IMR-90 (cell line): ENCODE measurements at regions not wholly inside any gene's neighbourhood (a gene's known extent, or its start where the extent isn't known, plus 50 kb on each side); places are given as distances from the start of the nearest gene placed in this dataset.

ENCODE experiments used
- ATAC-seq: fragments of 200-7000 bp; cut with Tn5 transposase; 2 replicates; pipeline ENCODE4 v1.9.1; 2020; ENCODE audit warnings: low read depth, mild to moderate bottlenecking, moderate library complexity
- BruUV-seq: library from RNA; stranded (reverse); fragments of 400-500 nt; replicated peaks from 2 replicates; lab custom pipeline; 2021; lab: Mats Ljungman, UMichigan
- CTCF ChIA-PET: fragments of 300-600 bp; formaldehyde crosslinking; extraction: SDS; loops from one replicate; lab custom pipeline; 2021; ENCODE audit warnings: antibody characterized with exemption; lab: Yijun Ruan, JAX
- POLR2A ChIA-PET: fragments of 300-600 bp; sonication (Branson Sonifier 250); formaldehyde crosslinking; loops from one replicate; lab custom pipeline; 2022; ENCODE audit warnings: antibody characterized with exemption; ENCODE audit not compliant: unreplicated experiment; lab: Charles Lee
- DNase-seq: peaks from one replicate; pipeline ENCODE4 v3.0.0; 2013
- H2AFZ ChIP-seq: replicated peaks from 2 replicates; pipeline ENCODE3; 2013; ENCODE audit warnings: low read length, mild to moderate bottlenecking; ENCODE audit not compliant: poor library complexity
- H2AK5ac ChIP-seq: 2 replicates; pipeline ENCODE4 v1.6.1; 2013; ENCODE audit warnings: low read depth, low read length, inconsistent platforms
- H2AK9ac ChIP-seq: replicated peaks from 2 replicates; pipeline ENCODE3; 2013; ENCODE audit warnings: mild to moderate bottlenecking, low read depth, low read length, moderate library complexity; ENCODE audit not compliant: poor library complexity
- H2BK120ac ChIP-seq: 2 replicates; pipeline ENCODE4 v1.6.1; 2013; ENCODE audit warnings: low read depth, low read length, inconsistent platforms
- H2BK15ac ChIP-seq: 3 replicates; pipeline ENCODE4 v1.6.1; 2013; ENCODE audit warnings: low read depth, low read length, inconsistent platforms
- H2BK20ac ChIP-seq: 2 replicates; pipeline ENCODE4 v1.6.1; 2013; ENCODE audit warnings: low read depth, mild to moderate bottlenecking, inconsistent platforms, low read length, moderate library complexity
- H2BK5ac ChIP-seq: 2 replicates; pipeline ENCODE4 v1.6.1; 2013; ENCODE audit warnings: mild to moderate bottlenecking, low read depth, low read length, inconsistent platforms; ENCODE audit not compliant: poor library complexity, severe bottlenecking
- H3K14ac ChIP-seq: replicated peaks from 2 replicates; pipeline ENCODE4 v1.6.1; 2013; ENCODE audit warnings: low read depth, low read length, inconsistent platforms
- H3K18ac ChIP-seq: 2 replicates; pipeline ENCODE4 v1.6.1; 2013; ENCODE audit warnings: low read depth, low read length, control low read depth
- H3K23ac ChIP-seq: 2 replicates; pipeline ENCODE4 v1.6.1; 2013; ENCODE audit warnings: low read depth, low read length, inconsistent platforms
- H3K27ac ChIP-seq: 2 replicates; pipeline ENCODE4 v1.5.1; 2013; ENCODE audit warnings: mild to moderate bottlenecking, control low read depth, low read length; ENCODE audit not compliant: insufficient read depth
- H3K27me3 ChIP-seq: 2 replicates; pipeline ENCODE4 v1.6.1; 2013; ENCODE audit warnings: low read length; ENCODE audit not compliant: control insufficient read depth, insufficient read depth
- H3K36me3 ChIP-seq: 2 replicates; pipeline ENCODE4 v1.6.1; 2013; ENCODE audit warnings: low read length, mixed read lengths; ENCODE audit not compliant: control insufficient read depth, insufficient read depth
- H3K4ac ChIP-seq: 2 replicates; pipeline ENCODE4 v1.6.1; 2013; ENCODE audit warnings: low read depth, low read length, inconsistent platforms
- H3K4me1 ChIP-seq: 2 replicates; pipeline ENCODE4 v1.6.1; 2013; ENCODE audit warnings: low read length, mixed read lengths; ENCODE audit not compliant: control insufficient read depth, insufficient read depth
- H3K4me2 ChIP-seq: 2 replicates; pipeline ENCODE4 v1.6.1; 2013; ENCODE audit warnings: low read depth, mild to moderate bottlenecking, control low read depth, low read length, moderate library complexity
- H3K4me3 ChIP-seq: 2 replicates; pipeline ENCODE4 v1.5.1; 2013; ENCODE audit warnings: low read depth, mild to moderate bottlenecking, control low read depth, low read length, moderate library complexity; ENCODE audit not compliant: insufficient read depth
- H3K56ac ChIP-seq: 2 replicates; pipeline ENCODE4 v1.6.1; 2013; ENCODE audit warnings: low read length, inconsistent platforms; ENCODE audit not compliant: insufficient read depth; ENCODE audit errors: extremely low read depth
- H3K79me1 ChIP-seq, 2 experiments: 2 replicates each; pipeline ENCODE4 v1.6.1; 2013; ENCODE audit warnings: low read length in 2 of 2, inconsistent platforms in 1 of 2, low read depth in 1 of 2
- H3K9ac ChIP-seq: 2 replicates; pipeline ENCODE4 v1.6.1; 2013; ENCODE audit warnings: low read depth, low read length, control low read depth
- H3K9me1 ChIP-seq: 2 replicates; pipeline ENCODE4 v1.6.1; 2013; ENCODE audit warnings: low read length, inconsistent platforms; ENCODE audit not compliant: insufficient read depth
- H3K9me3 ChIP-seq: 2 replicates; pipeline ENCODE4 v1.6.1; 2013; ENCODE audit warnings: low read length; ENCODE audit not compliant: control insufficient read depth, insufficient read depth
- H4K20me1 ChIP-seq: 2 replicates; pipeline ENCODE4 v1.6.1; 2013; ENCODE audit warnings: low read length, inconsistent platforms; ENCODE audit not compliant: insufficient read depth
- H4K5ac ChIP-seq: 2 replicates; pipeline ENCODE4 v1.6.1; 2013; ENCODE audit warnings: mild to moderate bottlenecking, low read depth, low read length, control low read depth
- H4K8ac ChIP-seq, 2 experiments: 2 replicates each; pipeline ENCODE4 v1.6.1; 2013; ENCODE audit warnings: low read depth in 2 of 2, low read length in 2 of 2, control low read depth in 1 of 2, inconsistent platforms in 1 of 2
- H4K91ac ChIP-seq: 2 replicates; pipeline ENCODE4 v1.6.1; 2013; ENCODE audit warnings: low read depth, low read length, inconsistent platforms; ENCODE audit not compliant: insufficient read depth
- BHLHE40 ChIP-seq: fragments of 150-350 bp; IDR thresholded peaks from 2 replicates; pipeline ENCODE4 v1.6.1; 2016; ENCODE audit warnings: mild to moderate bottlenecking, low read depth, low read length
- CEBPB ChIP-seq: IDR thresholded peaks from 2 replicates; pipeline ENCODE4 v1.6.1; 2012; ENCODE audit warnings: low read depth, low read length, improper control_type of control experiment
- CHD1 ChIP-seq: IDR thresholded peaks from 2 replicates; pipeline ENCODE4 v1.6.1; 2012; ENCODE audit warnings: low read depth, low read length, improper control_type of control experiment
- CTCF ChIP-seq: conservative IDR thresholded peaks from 2 replicates; pipeline ENCODE4 v1.5.1; 2012; ENCODE audit warnings: mild to moderate bottlenecking, low read depth, low read length, improper control_type of control experiment
- FOS ChIP-seq: fragments of 150-350 bp; IDR thresholded peaks from 2 replicates; pipeline ENCODE4 v1.6.1; 2016; ENCODE audit warnings: low read depth, low read length
- MAFK ChIP-seq: IDR thresholded peaks from 2 replicates; pipeline ENCODE4 v1.6.1; 2012; ENCODE audit warnings: low read depth, low read length, improper control_type of control experiment
- MAZ ChIP-seq: IDR thresholded peaks from 2 replicates; pipeline ENCODE4 v1.6.1; 2012; ENCODE audit warnings: low read depth, mild to moderate bottlenecking, low read length, improper control_type of control experiment, moderate library complexity, borderline replicate concordance
- MXI1 ChIP-seq: IDR thresholded peaks from 2 replicates; pipeline ENCODE4 v1.6.1; 2012; ENCODE audit warnings: low read depth, mild to moderate bottlenecking, low read length, moderate library complexity, borderline replicate concordance
- NFE2L2 ChIP-seq: fragments of 150-350 bp; IDR thresholded peaks from 2 replicates; pipeline ENCODE4 v1.6.1; 2016; ENCODE audit warnings: low read depth, mild to moderate bottlenecking, low read length
- POLR2A ChIP-seq: IDR thresholded peaks from 2 replicates; pipeline ENCODE4 v1.6.1; 2012; ENCODE audit warnings: mild to moderate bottlenecking, low read depth, low read length
- RCOR1 ChIP-seq: IDR thresholded peaks from 2 replicates; pipeline ENCODE4 v1.6.1; 2012; ENCODE audit warnings: mild to moderate bottlenecking, low read length, improper control_type of control experiment; ENCODE audit not compliant: insufficient replicate concordance
- RFX5 ChIP-seq: IDR thresholded peaks from 2 replicates; pipeline ENCODE4 v1.8.0; 2012; ENCODE audit warnings: low read depth, mild to moderate bottlenecking, low read length, moderate library complexity
- SMC3 ChIP-seq: fragments of 150-350 bp; IDR thresholded peaks from 2 replicates; pipeline ENCODE4 v1.6.1; 2016; ENCODE audit warnings: low read depth, mild to moderate bottlenecking, antibody characterized with exemption, low read length, moderate library complexity
- USF2 ChIP-seq: fragments of 150-350 bp; IDR thresholded peaks from 2 replicates; pipeline ENCODE4 v1.6.1; 2017; ENCODE audit warnings: mild to moderate bottlenecking, antibody characterized with exemption, low read length, low read depth
- WGBS, 2 experiments: methylation state at CpG; one replicate each; pipeline versions ENCODE4 v1.1.5 to v1.1.7; 2013; ENCODE audit warnings: missing lambda C conversion rate in 2 of 2; ENCODE audit not compliant: insufficient read length in 1 of 2; ENCODE audit errors: extremely low coverage in 2 of 2; 5-methylcytosine and 5-hydroxymethylcytosine counted together
- dilution Hi-C: fragments of 300-500 bp; cut with HindIII; formaldehyde crosslinking; loops from one replicate; pipeline ENCODE4 v1.14.3; 2018; ENCODE audit warnings: low sequenced_read_pairs; ENCODE audit not compliant: unreplicated experiment
- in situ Hi-C: fragments of 300-500 bp; cut with MboI; formaldehyde crosslinking; loops from 3 replicates; pipeline ENCODE4 v1.14.3; 2019; ENCODE audit warnings: low sequenced_read_pairs, inconsistent platforms, mixed read lengths
- intact Hi-C: fragments of 100-400 bp; cut with micrococcal nuclease; formaldehyde crosslinking; loops from 2 replicates; pipeline ENCODE4 v1.10.0; 2022
- TF ChIP-seq, protein P1 (sequence below): fragments of 150-350 bp; IDR thresholded peaks from 2 replicates; pipeline ENCODE4 v1.6.1; 2016; ENCODE audit warnings: low read depth, mild to moderate bottlenecking, low read length, moderate library complexity, borderline replicate concordance

DNA sequence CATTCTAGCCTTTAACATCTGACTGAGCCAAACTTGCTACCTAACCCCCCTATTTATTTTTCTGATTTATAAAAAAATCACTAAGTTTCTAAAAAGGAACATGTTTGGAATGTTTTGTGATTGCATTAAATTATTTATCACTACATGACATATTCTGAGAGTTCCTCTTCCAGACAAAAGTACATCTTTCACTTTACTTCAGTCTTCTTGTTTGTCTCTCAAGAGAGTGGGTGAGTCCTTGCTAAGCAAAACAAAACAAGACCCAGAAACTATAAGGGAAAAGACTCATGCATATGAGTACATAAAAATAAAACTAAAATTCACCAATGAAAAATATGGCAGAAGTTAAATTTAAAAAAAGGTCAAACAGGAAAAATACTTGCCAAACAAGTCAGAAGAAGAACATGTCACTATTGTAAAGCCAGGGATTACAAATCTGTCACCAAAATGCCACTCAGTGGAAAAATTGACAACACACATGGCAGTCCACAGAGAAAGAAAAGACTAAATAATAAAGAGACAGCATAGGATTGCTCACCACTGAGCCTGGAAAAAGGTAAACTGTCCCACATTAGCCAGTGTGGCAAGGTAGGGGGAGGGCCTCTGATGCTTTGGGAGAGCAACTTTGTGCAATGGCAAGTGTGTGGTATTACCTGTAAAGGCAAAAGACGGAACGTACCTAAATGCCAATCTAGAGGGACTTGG, 166.7 kb upstream of the ZNF32 start:
- Histone ChIP-seq H2BK15ac (peak overlapping the region; percentile 29; the same call in 1 of the 3 replicates), H3K14ac (no peak overlapping the region), H3K4me1 (peaks cover 7% of the 10 kb centered on the region), H4K20me1 (no peaks in the 10 kb centered on the region), H2AK9ac (no peak overlapping the region), H3K27ac (no peak overlapping the region), H4K5ac (no peak overlapping the region), H4K8ac (peak overlapping the region; percentile 47 to 49; a peak in 2 of 4 replicates), H3K23ac (no peak overlapping the region), H3K18ac (peak overlapping the region; percentile 48; the same call in 1 of the 2 replicates), H3K36me3 (no peaks in the 10 kb centered on the region), H3K27me3 (no peaks in the 10 kb centered on the region), H2BK5ac (no peak overlapping the region), H2BK20ac (peak overlapping the region; percentile 36; the same call in 1 of the 2 replicates), H2AFZ (no peak overlapping the region), H3K56ac (no peak overlapping the region), H3K9ac (no peak overlapping the region), H2BK120ac (peak overlapping the region; percentile 28; the same call in 1 of the 2 replicates), H3K4ac (0 out of 2 replicates have a peak overlapping the region, but pooled peaks have one; percentile 46), H3K4me3 (no peak overlapping the region), H3K79me1 (no peaks in the 10 kb centered on the region), H3K4me2 (no peak overlapping the region), H2AK5ac (peak overlapping the region; percentile 75), H3K9me3 (no peaks in the 10 kb centered on the region), H3K9me1 (0 out of 2 replicates have a peak, but pooled peaks cover 6% of the 10 kb centered on the region), H4K91ac (peak overlapping the region; percentile 30)
- intact Hi-C loops: loop anchor here (10.0 kb wide), 1 partner anchor 369 kb away; no protein-coding TSS in a partner anchor
- dilution Hi-C loops: no loop called here
- no CpG with 5 or more reads among the region's 2 CpGs for WGBS, 2 experiments
- DNase-seq (no peak), ATAC-seq (no peak)
- in situ Hi-C loops: no loop called here
- POLR2A ChIA-PET: no interaction called here
- CTCF ChIA-PET: no interaction called here
- BruUV-seq: no TSS peak
- no peak for TF ChIP-seq USF2
- TF ChIP-seq POLR2A: no peak
- TF ChIP-seq RFX5: no peak
- TF ChIP-seq CTCF: no peak
- no peak for TF ChIP-seq FOS
- TF ChIP-seq NFE2L2: no peak
- no peak for TF ChIP-seq BHLHE40
- no peak for TF ChIP-seq MAFK
- TF ChIP-seq MXI1: no peak
- TF ChIP-seq SMC3: no peak
- TF ChIP-seq, protein P1, sequence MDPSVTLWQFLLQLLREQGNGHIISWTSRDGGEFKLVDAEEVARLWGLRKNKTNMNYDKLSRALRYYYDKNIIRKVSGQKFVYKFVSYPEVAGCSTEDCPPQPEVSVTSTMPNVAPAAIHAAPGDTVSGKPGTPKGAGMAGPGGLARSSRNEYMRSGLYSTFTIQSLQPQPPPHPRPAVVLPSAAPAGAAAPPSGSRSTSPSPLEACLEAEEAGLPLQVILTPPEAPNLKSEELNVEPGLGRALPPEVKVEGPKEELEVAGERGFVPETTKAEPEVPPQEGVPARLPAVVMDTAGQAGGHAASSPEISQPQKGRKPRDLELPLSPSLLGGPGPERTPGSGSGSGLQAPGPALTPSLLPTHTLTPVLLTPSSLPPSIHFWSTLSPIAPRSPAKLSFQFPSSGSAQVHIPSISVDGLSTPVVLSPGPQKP: no peak
- TF ChIP-seq CEBPB: no peak
- TF ChIP-seq MAZ: no peak
- TF ChIP-seq CHD1: no peak
- no peak for TF ChIP-seq RCOR1
